Loucy (cell line): ENCODE measurements at regions not wholly inside any gene's neighbourhood (a gene's known extent, or its start where the extent isn't known, plus 50 kb on each side); places are given as distances from the start of the nearest gene placed in this dataset.

Experiments
- CTCF ChIP-seq: fragments of 200-600 bp; sonication (generic); conservative IDR thresholded peaks from 2 replicates; pipeline ENCODE4 v1.5.1; 2014; ENCODE audit warnings: mild to moderate bottlenecking, antibody characterized with exemption, low read length
- EZH2phosphoT487 ChIP-seq: fragments of 200-600 bp; IDR thresholded peaks from 2 replicates; pipeline ENCODE4 v1.6.1; 2018; ENCODE audit warnings: antibody characterized with exemption, mild to moderate bottlenecking, moderate library complexity, borderline replicate concordance

GRCh38 chr1:175864183-175864582 is 120.8 kb upstream of the TNR start:
- no peak for TF ChIP-seq CTCF
- TF ChIP-seq EZH2phosphoT487: no peak
